NCI-H748 (cell line): ENCODE measurements at regions not wholly inside any gene's neighbourhood (a gene's known extent, or its start where the extent isn't known, plus 50 kb on each side); places are given as distances from the start of the nearest gene placed in this dataset.

Experiments
- DNase-seq: peaks from one replicate; lab custom pipeline; 2025; ENCODE audit not compliant: unreplicated experiment; lab: John Stamatoyannopoulos, UW

GRCh38 chr5:51746023-51746422 lies 362.8 kb downstream of the ISL1 start:
- DNase-seq = peak; percentile 57

DNA sequence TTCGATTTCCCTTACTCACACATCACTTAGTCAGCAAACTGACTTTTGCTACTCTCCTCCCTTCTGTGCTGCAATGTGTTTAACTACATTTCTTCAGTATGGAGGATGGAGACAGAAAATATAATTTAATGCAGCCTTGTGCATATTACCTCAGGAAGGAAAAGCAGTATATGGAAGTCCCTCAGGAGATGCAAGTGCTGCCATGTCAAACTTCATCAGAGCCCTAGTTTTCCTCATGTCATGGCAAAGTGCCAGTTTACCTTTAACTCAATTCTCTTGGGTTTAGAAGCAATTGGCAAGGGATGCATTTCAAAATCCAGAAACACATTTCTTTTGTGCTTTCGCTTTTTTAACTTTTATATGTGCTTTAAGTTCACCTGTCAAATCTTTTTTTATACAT lies 365.4 kb downstream of the ISL1 start:
- DNase-seq = no peak
